Fibroblast of lung (primary cell): ENCODE measurements at regions not wholly inside any gene's neighbourhood (a gene's known extent, or its start where the extent isn't known, plus 50 kb on each side); places are given as distances from the start of the nearest gene placed in this dataset.

Experiments used
- DNase-seq, 2 donors: peaks; one replicate each; pipeline versions ENCODE4 v3.0.0 to v3.0.0-alpha.2; 2010; ENCODE audit warnings: low read depth in 2 of 2
- H2AFZ ChIP-seq: 2 replicates; pipeline ENCODE4 v1.5.1; 2012; ENCODE audit warnings: low read length, control low read depth, inconsistent platforms
- H3K27ac ChIP-seq: 2 replicates; pipeline ENCODE4 v1.5.1; 2011; ENCODE audit warnings: low read length, control low read depth; ENCODE audit not compliant: insufficient read depth
- H3K27me3 ChIP-seq: 2 replicates; pipeline ENCODE4 v1.5.1; 2011; ENCODE audit warnings: mild to moderate bottlenecking, low read length; ENCODE audit not compliant: control insufficient read depth, insufficient read depth
- H3K36me3 ChIP-seq: 2 replicates; pipeline ENCODE4 v1.5.1; 2011; ENCODE audit warnings: low read length; ENCODE audit not compliant: control insufficient read depth, insufficient read depth
- H3K4me1 ChIP-seq: 2 replicates; pipeline ENCODE4 v1.5.1; 2011; ENCODE audit warnings: low read length; ENCODE audit not compliant: control insufficient read depth, insufficient read depth; ENCODE audit errors: extremely low read depth
- H3K4me2 ChIP-seq: 2 replicates; pipeline ENCODE4 v1.5.1; 2011; ENCODE audit warnings: low read length, control low read depth; ENCODE audit not compliant: insufficient read depth; ENCODE audit errors: extremely low read depth
- H3K4me3 ChIP-seq, 4 experiments: fragments of 200-600 bp in 1 of 4; sonication (generic) in 1 of 4; replicated peaks in 1 of 4; 2 replicates each; pipeline ENCODE4 v1.5.1; 2011 to 2016; ENCODE audit warnings: low read length in 4 of 4, low read depth in 3 of 4, mild to moderate bottlenecking in 3 of 4, control low read depth in 2 of 4, inconsistent platforms in 1 of 4, mixed read lengths in 1 of 4; ENCODE audit not compliant: insufficient read depth in 1 of 4; ENCODE audit errors: control extremely low read depth in 1 of 4
- H3K79me2 ChIP-seq: 2 replicates; pipeline ENCODE4 v1.5.1; 2012; ENCODE audit warnings: mild to moderate bottlenecking, low read length, inconsistent platforms; ENCODE audit not compliant: control insufficient read depth, insufficient read depth
- H3K9ac ChIP-seq: 2 replicates; pipeline ENCODE4 v1.5.1; 2011; ENCODE audit warnings: mild to moderate bottlenecking, low read length, control low read depth; ENCODE audit not compliant: insufficient read depth
- H3K9me3 ChIP-seq: 2 replicates; pipeline ENCODE4 v1.5.1; 2012; ENCODE audit warnings: low read depth, low read length; ENCODE audit not compliant: control insufficient read depth, insufficient read depth
- H4K20me1 ChIP-seq: 2 replicates; pipeline ENCODE4 v1.5.1; 2011; ENCODE audit warnings: low read length; ENCODE audit not compliant: control insufficient read depth, insufficient read depth; ENCODE audit errors: extremely low read depth
- CTCF ChIP-seq, 2 donors: IDR thresholded peaks in 1 of 2; conservative IDR thresholded peaks in 1 of 2; 1 replicate in 1 of 2; 2 replicates in 1 of 2; pipeline ENCODE4 v1.5.1; 2011 to 2012; ENCODE audit warnings: low read length in 2 of 2, control low read depth in 1 of 2, inconsistent platforms in 1 of 2, low read depth in 1 of 2, mild to moderate bottlenecking in 1 of 2
- EZH2 ChIP-seq: IDR thresholded peaks from 2 replicates; pipeline ENCODE4 v1.5.1; 2012; ENCODE audit warnings: low read length, control low read depth, mild to moderate bottlenecking; ENCODE audit errors: missing control alignments

GRCh38 chr5:147044572-147045273 lies 166.2 kb upstream of the PPP2R2B start:
- H3K36me3 ChIP-seq: no peaks in the 10 kb centered on the region
- no peaks in the 10 kb centered on the region for H3K27me3 ChIP-seq
- peak in 1 of 2 donors; percentile 38 for DNase-seq
- no peaks in the 10 kb centered on the region for H3K79me2 ChIP-seq
- no peaks in the 10 kb centered on the region for H3K4me1 ChIP-seq
- TF ChIP-seq CTCF (conservative IDR thresholded peaks at IDR 0.05 in 1 of 2, IDR thresholded peaks at IDR 0.05 in 1 of 2; ENCODE audit: low read depth in 1 of 2, low read length in 2 of 2) (no peak), EZH2 (no peak)
- no peak overlapping the region for H2AFZ ChIP-seq
- no peaks in the 10 kb centered on the region for H3K9me3 ChIP-seq
- no peaks in the 10 kb centered on the region for H4K20me1 ChIP-seq
- no peak overlapping the region for H3K4me2 ChIP-seq
- no peak overlapping the region for H3K4me3 ChIP-seq
- H3K27ac ChIP-seq: no peak overlapping the region
- H3K9ac ChIP-seq: no peak overlapping the region

GRCh38 chr5:147045290-147045689 lies 166.7 kb upstream of the PPP2R2B start:
- H3K9me3 ChIP-seq: no peaks in the 10 kb centered on the region
- no peak overlapping the region for H3K4me3 ChIP-seq
- no peak for DNase-seq
- no peaks in the 10 kb centered on the region for H3K4me1 ChIP-seq
- no peaks in the 10 kb centered on the region for H3K79me2 ChIP-seq
- H3K9ac ChIP-seq: no peak overlapping the region
- no peaks in the 10 kb centered on the region for H3K36me3 ChIP-seq
- H3K4me2 ChIP-seq: no peak overlapping the region
- TF ChIP-seq CTCF (conservative IDR thresholded peaks at IDR 0.05 in 1 of 2, IDR thresholded peaks at IDR 0.05 in 1 of 2; ENCODE audit: low read depth in 1 of 2, low read length in 2 of 2) (no peak), EZH2 (no peak)
- no peaks in the 10 kb centered on the region for H3K27me3 ChIP-seq
- H4K20me1 ChIP-seq: no peaks in the 10 kb centered on the region
- no peak overlapping the region for H2AFZ ChIP-seq
- H3K27ac ChIP-seq: no peak overlapping the region

- no peak overlapping the region for H3K4me2 ChIP-seq
- H3K4me3 ChIP-seq: no peak overlapping the region
- no peak overlapping the region for H2AFZ ChIP-seq
- no peaks in the 10 kb centered on the region for H3K4me1 ChIP-seq
- H3K36me3 ChIP-seq: no peaks in the 10 kb centered on the region
- H4K20me1 ChIP-seq: no peaks in the 10 kb centered on the region
- H3K27me3 ChIP-seq: no peaks in the 10 kb centered on the region
- no peak overlapping the region for H3K27ac ChIP-seq
- H3K79me2 ChIP-seq: no peaks in the 10 kb centered on the region
- H3K9ac ChIP-seq: no peak overlapping the region
- H3K9me3 ChIP-seq: no peaks in the 10 kb centered on the region
- DNase-seq: peak in 1 of 2 donors; percentile 48
- TF ChIP-seq EZH2 (no peak), CTCF (conservative IDR thresholded peaks at IDR 0.05 in 1 of 2, IDR thresholded peaks at IDR 0.05 in 1 of 2; ENCODE audit: low read depth in 1 of 2, low read length in 2 of 2) (no peak)
Observed at GRCh38 chr5:147046281-147046680, 167.7 kb upstream of the PPP2R2B start.
